ENCODE measurements at regions not wholly inside any gene's neighbourhood (a gene's known extent, or its start where the extent isn't known, plus 50 kb on each side); places are given as distances from the start of the nearest gene placed in this dataset.

GRCh38 chr1:172957491-172957890 lies 93.2 kb downstream of the TNFSF18 start:
- H3K27ac ChIP-seq, result no peak overlapping the region
- TF ChIP-seq CTCF (IDR thresholded peaks at IDR 0.05; ENCODE audit: low read depth, low read length, missing control alignments), result no peak
- in situ Hi-C loops (cut with HindIII; ENCODE audit: low pct_ligation_motif_present, low sequenced_read_pairs), result no loop called here

GRCh38 chr1:172959571-172959970 lies 91.2 kb downstream of the TNFSF18 start:
- Histone ChIP-seq H3K27ac (peak overlapping the region; percentile 60), H3K36me3 (replicated peaks) (no peaks in the 10 kb centered on the region), H3K4me3 (ENCODE audit: low read depth, low read length) (no peak overlapping the region), H3K27me3 (replicated peaks) (no peaks in the 10 kb centered on the region)
- in situ Hi-C loops (cut with HindIII; ENCODE audit: low pct_ligation_motif_present, low sequenced_read_pairs), result no loop called here
- no peak for TF ChIP-seq CTCF (IDR thresholded peaks at IDR 0.05; ENCODE audit: low read depth, low read length, missing control alignments)
- DNase-seq, result no peak

More at GRCh38 chr1:172957491-172957890, 93.2 kb downstream of the TNFSF18 start:
- no peak overlapping the region for H3K4me3 ChIP-seq (ENCODE audit: low read depth, low read length)
- DNase-seq, result no peak
- H3K36me3 ChIP-seq (replicated peaks), result no peaks in the 10 kb centered on the region
- H3K27me3 ChIP-seq (replicated peaks), result no peaks in the 10 kb centered on the region

GRCh38 chr1:172960019-172960418 lies 90.7 kb downstream of the TNFSF18 start:
- no peak for TF ChIP-seq CTCF (IDR thresholded peaks at IDR 0.05; ENCODE audit: low read depth, low read length, missing control alignments)
- no peak overlapping the region for H3K4me3 ChIP-seq (ENCODE audit: low read depth, low read length)
- in situ Hi-C loops (cut with HindIII; ENCODE audit: low pct_ligation_motif_present, low sequenced_read_pairs), result no loop called here
- DNase-seq, result no peak
- H3K27ac ChIP-seq, result peak overlapping the region; percentile 60
- H3K27me3 ChIP-seq (replicated peaks), result no peaks in the 10 kb centered on the region
- H3K36me3 ChIP-seq (replicated peaks), result no peaks in the 10 kb centered on the region

GRCh38 chr1:172960454-172961208 lies 90.1 kb downstream of the TNFSF18 start:
- in situ Hi-C loops (cut with HindIII; ENCODE audit: low pct_ligation_motif_present, low sequenced_read_pairs), result no loop called here

DNA sequence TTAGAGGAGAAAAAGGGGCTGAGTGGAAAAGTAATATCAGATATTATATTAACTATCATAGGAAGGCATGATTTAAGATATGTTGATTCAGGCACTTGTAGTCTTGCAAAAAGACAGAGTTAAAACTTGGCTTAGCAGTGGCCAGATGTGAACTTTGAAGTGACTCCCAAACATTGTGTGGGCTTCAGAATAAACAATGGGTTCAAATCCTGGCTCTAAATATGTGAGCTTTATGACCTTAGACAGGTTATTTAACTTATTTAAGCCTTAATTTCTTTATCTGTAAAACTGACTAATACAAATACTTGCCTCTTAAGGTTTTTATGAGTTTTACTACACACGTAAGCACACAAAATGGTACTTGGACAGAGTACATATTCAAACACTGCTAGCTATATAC lies 85.9 kb downstream of the TNFSF18 start:
- Histone ChIP-seq H3K36me3 (replicated peaks) (no peaks in the 10 kb centered on the region), H3K27me3 (replicated peaks) (no peaks in the 10 kb centered on the region), H3K27ac (no peak overlapping the region), H3K4me3 (ENCODE audit: low read depth, low read length) (no peak overlapping the region)
- in situ Hi-C loops (cut with HindIII; ENCODE audit: low pct_ligation_motif_present, low sequenced_read_pairs), result no loop called here
- TF ChIP-seq CTCF (IDR thresholded peaks at IDR 0.05; ENCODE audit: low read depth, low read length, missing control alignments), result no peak
- DNase-seq, result no peak

More at GRCh38 chr1:172960454-172961208, 90.1 kb downstream of the TNFSF18 start:
- Histone ChIP-seq H3K4me3 (ENCODE audit: low read depth, low read length) (no peak overlapping the region), H3K27me3 (replicated peaks) (no peaks in the 10 kb centered on the region), H3K36me3 (replicated peaks) (no peaks in the 10 kb centered on the region), H3K27ac (peak overlapping the region; percentile 60)
- no peak for TF ChIP-seq CTCF (IDR thresholded peaks at IDR 0.05; ENCODE audit: low read depth, low read length, missing control alignments)
- no peak for DNase-seq
